ENCODE measurements at regions not wholly inside any gene's neighbourhood (a gene's known extent, or its start where the extent isn't known, plus 50 kb on each side); places are given as distances from the start of the nearest gene placed in this dataset.
"Not testable (repeated sequence)": the region's sequence is repeated elsewhere in the genome, so short reads cannot be mapped to it uniquely, and the experiment has no call there.

DNA sequence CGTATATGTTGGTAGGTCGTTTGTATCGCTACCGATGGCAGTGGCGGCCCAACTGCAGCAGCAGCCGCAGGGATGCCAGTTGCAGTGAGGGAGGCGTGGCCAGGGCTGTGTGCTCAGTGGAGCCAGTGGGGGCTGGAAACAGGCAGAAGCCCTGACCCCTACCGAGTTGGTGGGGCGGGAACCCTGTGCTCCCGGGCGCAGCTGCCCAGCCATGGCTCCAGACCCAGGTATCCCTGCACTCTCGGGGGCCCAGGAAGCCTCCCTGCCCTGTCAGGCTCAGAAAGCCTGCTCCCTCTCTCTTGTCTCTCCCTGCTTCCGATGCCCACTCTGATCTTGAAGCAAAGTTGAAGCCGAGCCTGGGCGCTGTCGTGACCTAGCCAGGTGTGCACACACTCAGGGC, 78.6 kb upstream of the ITGB1 start:
- DNase-seq (ENCODE audit: low spot score), result no peak

DNA sequence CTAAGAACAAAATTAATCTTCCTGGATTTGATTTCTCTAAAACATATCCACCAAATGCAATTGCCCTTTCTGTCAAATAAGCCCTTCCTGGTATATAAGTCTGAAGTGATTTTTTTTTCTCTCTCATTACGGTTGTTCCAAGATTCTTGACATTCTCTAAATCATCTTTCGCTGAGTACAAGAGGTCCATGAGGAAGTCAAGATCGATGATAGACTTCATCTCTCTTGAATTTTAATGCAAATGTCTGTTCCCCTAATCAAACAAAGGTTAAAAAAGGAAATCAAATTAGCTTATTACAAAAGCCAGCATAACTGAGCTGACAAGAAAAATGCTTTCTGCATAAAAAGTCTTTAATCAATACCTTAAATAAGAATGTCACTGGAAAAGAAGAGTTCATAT, 77.4 kb upstream of the ITGB1 start:
- DNase-seq (ENCODE audit: low spot score), result no peak

DNA sequence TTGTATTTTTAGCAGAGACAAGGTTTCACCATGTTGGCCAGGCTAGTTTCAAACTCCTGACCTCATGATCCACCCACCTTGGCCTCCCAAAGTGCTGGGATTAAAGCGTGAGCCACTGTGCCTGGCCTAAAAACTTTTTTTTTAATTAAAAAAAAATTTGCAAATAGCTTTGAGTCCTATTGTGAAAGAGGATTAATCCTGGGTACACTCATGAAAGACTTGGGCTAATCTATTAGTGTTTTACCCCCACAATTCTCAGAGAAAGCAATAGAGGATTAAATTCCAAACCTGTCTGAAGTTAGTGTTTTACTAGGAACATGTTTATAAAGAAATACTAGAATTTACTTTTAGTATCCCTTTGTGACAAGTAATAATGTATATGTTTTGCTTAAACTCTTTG, 76.9 kb upstream of the ITGB1 start:
- DNase-seq (ENCODE audit: low spot score), result no peak

DNA sequence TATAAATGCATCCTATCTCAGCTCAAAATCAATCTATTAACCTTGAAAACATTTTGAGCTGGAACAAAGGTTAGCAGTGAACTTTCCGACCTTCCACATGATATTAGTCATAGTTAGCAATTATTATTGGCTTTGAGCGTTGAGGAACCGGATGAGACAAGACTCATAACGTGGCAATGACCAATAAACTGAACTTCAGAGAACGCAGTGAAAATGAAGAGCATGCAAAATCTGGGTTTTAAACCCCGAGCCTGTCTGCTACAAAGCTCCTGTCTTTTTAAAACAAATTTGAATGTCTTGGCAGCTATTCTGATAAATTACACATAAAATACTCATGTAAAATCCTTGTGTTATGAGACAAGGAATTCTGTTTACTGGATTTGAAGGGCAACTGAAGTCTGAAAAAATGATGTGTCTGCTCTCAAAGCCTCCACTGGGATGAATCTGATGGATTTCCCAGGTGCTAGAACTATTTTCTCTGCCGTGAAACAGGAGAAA, 74.7 kb upstream of the ITGB1 start:
- DNase-seq (ENCODE audit: low spot score), result no peak

DNA sequence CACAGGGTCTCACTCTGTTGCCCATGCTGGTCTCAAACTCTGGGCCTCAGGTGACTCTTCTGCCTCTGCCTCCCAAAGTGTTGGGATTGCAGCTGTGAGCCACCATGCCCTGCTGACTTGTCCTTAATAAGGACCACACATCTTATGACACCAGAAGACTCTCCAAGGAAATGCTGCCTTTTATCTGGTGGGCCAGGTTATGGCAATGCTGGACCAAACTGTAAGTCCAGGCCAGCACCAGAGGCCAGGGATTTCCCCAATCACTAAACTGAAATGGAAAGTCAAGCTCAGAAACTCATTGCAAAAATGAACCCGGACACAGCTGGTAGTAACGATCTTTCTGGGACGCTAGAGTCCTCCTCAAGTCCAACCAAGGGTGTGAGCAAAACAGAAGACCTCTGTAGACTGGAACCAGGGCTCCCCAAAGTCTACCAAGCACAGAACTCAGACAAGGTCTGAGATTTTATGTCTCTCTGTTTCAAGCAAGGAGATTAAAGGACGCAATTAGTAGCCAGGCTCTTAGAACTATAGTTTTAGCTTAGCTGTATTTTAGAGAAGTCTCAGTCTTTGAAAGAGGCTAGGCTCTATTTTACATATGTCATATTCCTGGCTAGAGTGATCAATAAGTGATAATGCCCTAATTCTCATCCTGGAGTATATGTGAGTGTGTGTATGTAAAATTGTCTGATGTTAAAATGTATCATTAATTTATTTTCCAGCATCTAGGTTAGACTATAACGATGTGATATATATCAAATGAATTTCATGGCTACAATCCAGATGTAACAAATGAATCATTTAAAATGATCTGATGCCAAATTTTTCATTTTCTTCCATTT, 74.0 kb upstream of the ITGB1 start:
- DNase-seq (ENCODE audit: low spot score), result no peak

DNA sequence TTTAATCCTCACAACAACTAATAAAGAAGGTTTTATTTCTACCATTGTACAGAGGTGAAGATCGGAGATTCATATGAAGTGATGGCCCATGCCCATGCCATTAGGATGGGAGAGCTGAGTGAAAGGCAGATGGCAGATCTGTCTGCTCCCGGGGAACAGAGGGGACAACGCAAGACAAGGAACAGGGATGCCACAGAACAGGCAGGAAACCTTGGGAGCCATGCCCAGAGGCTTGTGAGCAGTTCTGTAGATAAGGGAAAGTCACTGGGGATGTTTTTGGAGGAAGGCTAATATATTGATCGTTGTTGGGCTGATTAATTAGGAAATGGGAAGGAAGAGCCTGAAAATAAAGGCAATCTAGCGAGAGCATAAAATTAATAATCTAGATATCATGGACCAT, 73.1 kb upstream of the ITGB1 start:
- no peak for DNase-seq (ENCODE audit: low spot score)

DNA sequence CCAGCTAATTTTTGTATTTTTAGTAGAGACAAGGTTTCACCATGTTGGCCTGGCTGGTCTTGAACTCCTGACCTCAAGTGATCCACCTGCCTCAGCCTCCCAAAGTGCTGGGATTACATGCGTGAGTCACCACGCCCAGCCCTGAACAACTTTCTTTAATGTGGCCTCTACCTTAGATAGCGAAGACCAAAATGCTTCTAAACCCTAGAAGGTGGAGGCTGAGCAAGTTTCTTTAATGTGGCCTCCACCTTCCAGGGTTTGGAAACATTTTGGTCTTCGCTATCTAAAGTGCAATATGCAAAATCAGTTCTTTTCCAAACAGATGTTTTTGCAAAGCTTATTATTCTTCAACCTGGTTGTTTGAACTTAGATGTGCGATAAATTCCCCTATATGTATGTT, 70.5 kb upstream of the ITGB1 start:
- not testable (repeated sequence) for DNase-seq (ENCODE audit: low spot score)

DNA sequence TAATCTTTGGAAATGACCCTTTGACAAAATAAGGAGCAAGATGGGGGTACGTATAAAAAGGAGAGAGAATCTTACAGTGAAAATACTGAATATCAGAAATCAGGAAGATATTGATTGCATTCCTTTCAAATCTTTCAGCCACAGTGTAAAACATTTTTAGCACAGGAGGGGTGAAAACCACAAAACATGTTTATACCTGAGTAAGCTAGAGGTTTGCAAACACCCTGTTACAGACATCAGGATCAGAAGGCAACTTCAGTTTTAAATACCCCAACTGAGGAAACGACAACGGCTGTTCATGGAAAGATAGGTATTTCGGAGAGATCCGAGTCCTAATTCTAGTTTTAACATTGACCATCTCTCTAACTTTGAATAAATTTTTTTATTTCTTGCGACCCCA, 69.1 kb upstream of the ITGB1 start:
- no peak for DNase-seq (ENCODE audit: low spot score)

DNA sequence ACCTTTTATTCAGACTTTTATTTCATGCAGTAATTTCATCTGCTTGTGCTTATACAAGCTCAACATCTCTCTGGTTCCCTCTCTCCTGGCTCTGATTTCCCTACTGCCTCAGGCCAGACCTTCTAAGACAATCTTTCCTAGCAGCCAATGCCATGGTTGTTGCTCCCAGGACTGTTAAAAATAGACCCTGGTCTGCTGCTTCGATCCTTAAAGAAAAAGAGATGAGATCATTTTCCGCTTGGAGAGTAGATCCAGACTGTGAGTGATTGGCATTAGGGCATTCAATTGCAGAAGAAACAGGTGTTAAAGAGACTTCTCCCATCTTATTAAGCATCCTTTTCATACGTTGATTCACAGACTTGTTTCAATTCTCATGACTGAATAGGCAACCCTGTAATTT, 68.4 kb upstream of the ITGB1 start:
- DNase-seq (ENCODE audit: low spot score), result no peak

DNA sequence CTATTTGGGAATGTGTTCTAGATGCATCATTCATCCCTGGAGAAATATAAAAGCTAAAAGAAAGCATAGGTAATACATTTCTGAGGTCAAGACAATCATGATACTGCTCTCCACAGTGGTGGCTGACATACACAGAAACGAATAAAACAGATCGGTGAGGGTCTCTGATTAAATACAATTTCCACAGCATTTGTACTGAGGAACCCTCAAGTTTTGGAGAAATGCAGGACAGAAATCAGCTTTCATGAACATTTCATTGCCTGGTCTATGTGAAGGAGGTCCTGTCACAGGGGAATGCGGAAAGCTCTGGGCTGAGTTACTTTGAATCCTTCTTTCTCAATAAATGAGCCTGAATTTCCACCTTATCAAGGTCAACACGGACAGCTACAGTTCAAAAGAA, 67.9 kb upstream of the ITGB1 start:
- no peak for DNase-seq (ENCODE audit: low spot score)

DNA sequence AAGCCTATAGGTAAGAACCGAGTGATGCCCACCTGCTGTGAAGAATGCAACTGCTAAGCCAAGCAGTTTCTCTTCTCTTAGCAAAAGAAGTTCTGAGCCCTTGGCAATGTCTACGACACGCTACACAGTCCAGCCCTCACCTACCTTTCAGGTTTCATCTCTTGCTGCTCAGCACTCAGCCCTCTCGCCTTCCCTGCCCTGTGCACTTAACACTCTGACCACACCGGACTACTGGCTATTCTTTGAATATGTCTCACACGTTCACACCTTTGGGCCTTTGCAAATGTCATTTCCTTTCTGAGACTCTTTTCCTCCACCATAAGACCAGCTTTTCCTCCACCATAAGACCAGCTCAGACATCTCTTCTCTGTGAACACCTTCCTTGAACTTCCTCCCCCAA, 67.0 kb upstream of the ITGB1 start:
- no peak for DNase-seq (ENCODE audit: low spot score)

DNA sequence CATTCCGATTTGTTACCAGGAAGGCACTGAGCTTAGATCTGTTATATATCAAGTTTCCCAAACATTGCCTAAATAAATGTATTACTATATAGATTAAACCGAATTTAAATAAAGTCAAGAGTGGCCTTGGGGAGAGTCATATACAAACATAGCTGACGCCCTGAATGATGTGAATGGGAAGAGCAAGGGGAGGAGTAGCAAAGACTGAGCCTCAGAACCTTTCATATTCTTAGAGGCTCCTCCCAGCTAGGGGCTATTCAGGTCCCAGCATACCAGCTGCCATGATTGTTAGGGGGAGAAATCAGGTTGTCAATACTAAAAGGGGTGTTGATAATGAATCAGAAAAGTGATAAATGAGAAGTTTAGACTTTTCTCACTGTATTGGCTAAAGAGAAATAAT, 64.7 kb upstream of the ITGB1 start:
- no peak for DNase-seq (ENCODE audit: low spot score)

DNA sequence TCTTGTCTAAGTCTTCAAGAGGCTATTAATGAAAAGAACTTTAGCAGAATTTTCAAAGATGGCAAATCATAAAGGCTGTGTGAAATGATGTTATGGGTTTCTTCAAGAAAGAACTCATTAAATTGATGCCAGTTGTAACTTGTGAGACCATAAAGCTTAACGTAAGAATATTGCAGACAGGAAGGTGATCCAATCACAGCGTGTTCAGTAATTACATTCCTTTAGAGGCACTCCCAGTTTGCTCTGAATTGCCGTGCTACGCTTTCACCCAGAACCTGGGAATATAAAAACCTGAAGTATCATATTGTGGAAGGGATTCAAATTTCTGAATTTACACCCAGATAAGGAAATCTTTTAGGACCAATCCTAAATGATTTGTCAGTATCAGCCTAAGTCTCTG, 64.1 kb upstream of the ITGB1 start:
- DNase-seq (ENCODE audit: low spot score), result no peak

DNA sequence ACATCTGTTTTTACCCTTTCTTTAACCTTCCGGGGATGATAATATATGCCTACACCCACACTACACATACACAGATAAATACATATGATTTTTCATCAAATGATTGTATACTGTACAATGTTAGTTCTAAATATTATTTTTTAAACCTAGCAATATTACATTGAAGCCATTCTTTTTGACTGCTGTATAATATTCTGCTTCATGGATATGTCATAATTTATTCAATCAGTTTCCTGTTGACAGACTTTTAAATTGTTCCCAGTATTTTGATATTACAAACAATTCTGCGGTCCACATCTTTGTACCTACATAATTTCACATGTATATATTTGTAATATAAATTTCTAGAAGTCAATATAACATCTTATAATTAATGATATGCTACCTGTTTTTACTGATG, 59.0 kb upstream of the ITGB1 start:
- no peak for DNase-seq (ENCODE audit: low spot score)

DNA sequence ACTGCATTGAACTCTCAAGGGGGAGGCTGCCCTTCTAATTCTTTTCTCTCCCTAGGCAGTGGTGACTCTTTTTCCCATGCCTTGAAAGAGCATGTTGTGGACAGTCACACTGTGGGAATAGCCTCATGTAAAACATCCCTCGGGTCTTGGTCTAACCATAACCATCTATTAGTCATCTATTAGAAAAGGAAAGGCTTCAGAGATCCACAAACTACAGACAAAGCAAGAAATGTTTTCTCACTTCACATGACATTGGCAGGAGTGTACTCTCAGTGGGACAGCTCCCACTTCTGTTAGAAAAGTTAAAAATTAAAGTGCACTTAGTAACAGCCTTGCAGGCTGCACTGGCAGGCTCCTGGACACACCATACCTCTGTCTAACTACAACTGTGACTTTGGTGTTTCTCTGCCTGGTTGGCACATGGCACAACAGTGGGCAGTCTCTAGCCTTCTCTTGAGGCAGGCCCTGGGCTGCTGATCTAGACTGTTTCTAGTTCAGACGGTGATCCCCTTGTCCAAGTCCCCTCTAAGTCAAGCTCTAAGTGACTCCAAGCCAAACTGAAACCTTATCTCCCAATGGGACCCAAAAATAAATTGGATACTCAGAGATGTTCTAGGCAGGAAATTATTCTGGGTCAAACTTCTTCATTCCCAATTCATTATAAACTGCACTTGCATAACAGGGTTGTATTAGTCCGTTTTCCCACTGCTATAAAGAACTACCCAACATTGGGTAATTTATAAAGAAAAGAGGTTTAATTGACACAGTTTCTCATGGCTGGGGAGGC, 57.9 kb upstream of the ITGB1 start:
- no peak for DNase-seq (ENCODE audit: low spot score)

DNA sequence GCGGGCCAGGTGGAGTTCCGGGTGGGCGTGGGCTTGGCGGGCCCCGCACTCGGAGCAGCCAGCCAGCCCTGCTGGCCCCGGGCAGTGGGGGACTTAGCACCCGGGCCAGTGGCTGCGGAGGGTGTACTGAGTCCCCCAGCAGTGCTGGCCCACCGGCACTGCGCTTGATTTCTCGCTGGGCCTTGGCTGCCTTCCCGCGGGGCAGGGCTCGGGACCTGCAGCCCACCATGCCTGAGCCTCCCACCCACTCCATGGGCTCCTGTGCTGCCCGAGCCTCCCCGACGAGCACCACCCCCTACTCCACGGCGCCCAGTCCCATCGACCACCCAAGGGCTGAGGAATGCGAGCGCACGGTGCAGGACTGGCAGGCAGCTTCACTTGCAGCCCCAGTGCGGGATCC, 55.3 kb upstream of the ITGB1 start:
- DNase-seq (ENCODE audit: low spot score), result not testable (repeated sequence)

DNA sequence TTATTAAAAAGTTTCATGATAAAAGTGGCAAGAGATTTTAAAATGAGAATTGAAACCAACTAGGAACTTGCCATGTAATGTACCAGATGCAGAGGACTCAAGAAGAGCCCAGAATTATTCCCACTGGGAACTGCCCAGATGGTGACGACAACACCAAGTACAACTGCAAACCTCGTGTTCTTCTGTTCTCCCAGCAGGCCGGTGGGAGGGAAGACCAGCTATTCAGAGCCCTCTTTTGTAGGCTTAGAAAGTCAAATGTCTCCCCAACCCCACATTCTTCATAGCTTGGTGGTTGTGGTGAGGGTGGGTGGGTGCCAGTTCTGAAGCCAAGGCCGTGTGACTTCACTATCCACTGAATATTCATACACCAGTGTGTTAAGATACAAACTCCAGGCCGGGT, 54.3 kb upstream of the ITGB1 start:
- no peak for DNase-seq (ENCODE audit: low spot score)

DNA sequence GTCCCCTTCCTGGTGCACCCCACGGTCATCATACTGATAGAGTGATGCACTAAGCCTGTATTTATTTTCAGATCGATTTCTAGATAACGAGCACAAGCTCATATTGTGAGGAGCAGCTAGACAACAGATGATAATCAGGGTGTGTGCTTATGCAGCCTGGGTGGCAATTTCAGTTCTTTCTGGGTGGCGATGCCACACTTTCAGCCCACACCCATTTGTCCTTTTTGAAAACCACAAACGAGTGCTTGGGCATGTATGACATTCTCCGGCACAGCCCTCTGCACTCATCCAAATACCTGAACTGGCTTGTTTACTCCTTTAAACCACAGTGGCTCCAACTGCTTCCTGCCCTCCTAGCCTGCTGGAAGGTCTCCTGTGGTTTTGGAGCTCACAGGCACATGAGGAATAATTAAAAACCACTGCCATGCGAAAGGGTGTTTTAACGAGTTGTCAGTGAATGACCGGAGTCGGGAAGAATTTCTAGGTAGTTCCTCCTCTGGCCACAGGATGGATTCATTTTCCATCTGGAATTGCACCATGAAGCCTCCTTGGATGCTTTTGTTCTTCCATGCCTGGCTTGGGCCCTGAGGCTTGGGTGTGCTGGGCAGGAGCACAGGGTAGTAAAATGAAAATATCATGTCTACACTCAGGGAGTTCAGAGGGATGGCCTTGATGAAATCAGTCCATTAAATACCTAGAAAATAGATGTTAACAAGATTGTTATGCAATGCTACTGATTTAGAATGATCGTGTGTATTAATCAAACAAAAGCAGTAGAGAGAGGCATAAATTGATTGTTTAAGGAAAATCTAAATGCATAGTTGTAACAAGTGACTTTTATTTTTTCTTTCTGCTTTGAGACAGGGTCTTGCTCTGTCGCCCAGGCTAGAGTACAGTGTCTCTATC, 52.4 kb upstream of the ITGB1 start:
- peak; percentile 47 for DNase-seq (ENCODE audit: low spot score)

DNA sequence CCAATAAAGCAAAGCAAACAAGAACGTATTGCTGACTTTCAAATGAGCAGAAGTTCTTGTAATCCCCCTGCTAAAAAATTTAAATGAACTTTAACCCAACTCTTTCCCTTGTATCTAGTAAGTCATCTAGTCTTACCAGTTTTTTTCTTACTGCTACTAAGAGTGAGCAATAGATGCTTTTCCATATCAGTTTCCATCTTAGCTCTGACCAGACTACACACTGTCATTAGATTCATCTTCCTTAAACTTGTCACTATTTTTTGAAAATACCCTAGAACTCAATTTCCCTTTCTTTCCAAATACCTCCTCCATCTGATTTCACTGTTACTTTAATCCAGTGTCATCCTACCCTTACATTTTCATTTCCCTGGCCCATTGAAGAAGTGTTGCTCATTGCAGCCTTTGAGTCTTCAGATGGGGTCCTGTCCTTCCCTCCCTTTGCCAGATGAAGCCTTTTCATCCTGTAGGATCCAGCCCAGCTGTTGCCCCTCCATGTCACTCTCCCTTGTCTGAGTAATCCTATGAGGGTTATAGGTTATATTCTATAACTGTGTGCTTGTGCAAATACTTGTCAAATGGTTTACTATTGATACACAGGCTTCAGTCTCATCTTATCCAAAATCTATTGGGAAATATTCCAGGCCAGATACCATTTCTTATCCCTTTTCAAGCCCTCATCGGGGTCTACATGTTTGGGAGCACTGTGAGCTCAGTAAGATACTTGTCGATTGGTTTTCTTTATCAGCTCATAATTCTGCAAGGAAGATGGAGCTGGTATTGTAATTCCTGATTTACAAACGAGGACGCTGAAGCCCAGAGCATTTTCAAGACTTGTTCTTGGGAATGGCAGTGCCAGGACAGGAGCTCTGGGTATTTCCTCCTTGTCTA, 51.5 kb upstream of the ITGB1 start:
- DNase-seq (ENCODE audit: low spot score), result no peak

DNA sequence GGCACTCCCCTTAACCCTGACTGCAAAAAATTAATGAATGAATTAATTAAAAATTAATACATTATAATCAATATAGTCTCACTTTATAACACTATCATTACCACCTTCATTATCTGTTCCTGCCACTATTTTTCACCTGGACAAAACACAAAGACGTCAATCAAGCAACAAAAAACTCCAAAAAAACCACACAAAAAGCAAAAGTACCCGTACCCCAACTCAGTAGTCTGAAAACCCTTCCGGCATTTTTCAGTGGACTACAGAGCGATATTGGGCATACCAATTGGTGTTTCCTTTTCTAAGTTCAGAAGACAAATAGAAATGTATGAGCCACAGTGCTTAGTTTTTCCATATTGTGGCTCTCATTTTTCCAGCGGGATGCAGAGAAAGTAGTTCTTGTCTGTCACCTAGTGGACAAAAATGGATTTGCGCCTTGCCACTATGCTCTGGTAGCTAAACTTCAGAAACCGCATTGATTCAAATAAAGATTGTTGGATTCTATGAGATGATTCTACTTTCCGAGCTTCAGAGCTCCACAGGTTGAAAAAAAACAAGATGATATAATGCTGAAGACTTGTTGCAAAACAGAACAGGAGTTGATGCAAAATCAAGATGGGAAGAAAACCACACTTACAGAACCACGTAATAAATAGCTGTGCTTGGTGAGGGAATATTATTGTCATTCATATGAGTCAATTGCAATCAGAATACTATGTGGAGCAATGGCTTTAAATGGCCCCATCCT, 50.6 kb upstream of the ITGB1 start:
- DNase-seq (ENCODE audit: low spot score), result peak; percentile 87

Data from cerebellar cortex (tissue), 1 donor.